Skeletal muscle satellite cell (primary cell): ENCODE measurements at regions not wholly inside any gene's neighbourhood (a gene's known extent, or its start where the extent isn't known, plus 50 kb on each side); places are given as distances from the start of the nearest gene placed in this dataset.

Experiments used
- H3K27me3 ChIP-seq: 2 replicates; pipeline ENCODE4 v1.7.0; 2013; ENCODE audit warnings: low read length; ENCODE audit not compliant: control insufficient read depth, insufficient read depth
- H3K36me3 ChIP-seq: 2 replicates; pipeline ENCODE4 v1.7.0; 2013; ENCODE audit warnings: mild to moderate bottlenecking, control low read depth, low read length; ENCODE audit not compliant: insufficient read depth
- H3K4me1 ChIP-seq: 2 replicates; pipeline ENCODE4 v1.7.0; 2013; ENCODE audit warnings: low read length; ENCODE audit not compliant: control insufficient read depth, insufficient read depth
- H3K4me2 ChIP-seq: 2 replicates; pipeline ENCODE4 v1.7.0; 2013; ENCODE audit warnings: mild to moderate bottlenecking, low read length
- H3K4me3 ChIP-seq: 2 replicates; pipeline ENCODE4 v1.7.0; 2013; ENCODE audit warnings: low read length
- H3K9ac ChIP-seq: 2 replicates; pipeline ENCODE4 v1.7.0; 2013; ENCODE audit warnings: mild to moderate bottlenecking, low read depth, low read length, moderate library complexity
- H3K9me3 ChIP-seq: replicated peaks from 2 replicates; pipeline ENCODE4 v1.7.0; 2013; ENCODE audit warnings: mild to moderate bottlenecking, control low read depth, low read length

DNA sequence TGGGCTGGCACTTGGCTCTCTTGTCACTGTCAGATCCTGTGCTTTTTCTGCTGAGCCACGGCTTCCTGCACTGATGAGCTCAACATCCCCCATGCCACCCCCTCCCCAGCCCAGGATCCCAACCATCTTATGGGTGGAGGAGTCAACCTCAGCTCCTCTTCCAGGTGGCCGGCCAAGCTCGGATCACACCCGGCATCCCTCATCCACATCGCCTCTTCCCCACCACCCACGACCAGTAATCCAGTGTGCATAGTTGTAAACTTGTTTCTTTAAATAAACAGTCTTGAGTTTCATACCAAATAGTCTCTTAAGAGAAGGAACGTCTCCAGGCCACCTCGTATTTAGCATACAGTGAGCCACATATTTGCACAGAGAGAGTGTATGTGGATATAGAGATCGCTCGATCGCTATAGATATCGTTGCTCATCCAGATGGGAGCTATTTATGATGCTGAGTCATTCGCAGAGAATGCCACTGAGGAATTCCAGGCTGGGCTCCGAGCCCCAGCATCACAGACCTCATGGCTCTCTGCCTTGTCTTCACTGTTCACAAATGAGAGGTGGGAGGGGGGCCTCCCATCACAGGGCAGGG lies 61.8 kb upstream of the CPLX2 start:
- H3K27me3 ChIP-seq: peaks cover under 1% of the 10 kb centered on the region
- H3K4me3 ChIP-seq: no peak overlapping the region
- peaks cover 19% of the 10 kb centered on the region for H3K4me1 ChIP-seq
- no peaks in the 10 kb centered on the region for H3K9me3 ChIP-seq
- no peak overlapping the region for H3K9ac ChIP-seq
- peak overlapping the region; percentile 25 for H3K4me2 ChIP-seq
- no peaks in the 10 kb centered on the region for H3K36me3 ChIP-seq

DNA sequence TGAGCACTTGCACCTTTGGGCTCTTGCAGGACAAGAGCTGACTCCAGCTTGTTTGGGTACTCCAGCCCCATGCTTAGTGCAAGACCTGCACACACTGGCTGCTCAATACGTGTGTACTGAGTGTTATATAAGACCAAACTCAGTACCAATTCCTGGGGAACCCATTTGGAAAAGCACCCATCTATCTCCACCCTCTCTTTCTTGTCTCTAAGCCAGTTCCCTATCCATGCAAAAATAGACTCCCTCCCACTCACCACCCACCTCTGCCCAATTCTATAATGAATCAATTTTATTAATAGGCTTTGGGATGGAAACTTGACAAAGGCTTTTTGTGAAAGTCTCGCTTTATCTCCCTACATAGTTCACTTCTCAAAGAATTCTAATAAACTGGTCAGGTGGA lies 60.9 kb upstream of the CPLX2 start:
- H3K4me3 ChIP-seq: no peak overlapping the region
- H3K9me3 ChIP-seq: no peaks in the 10 kb centered on the region
- H3K36me3 ChIP-seq: no peaks in the 10 kb centered on the region
- H3K9ac ChIP-seq: no peak overlapping the region
- no peak overlapping the region for H3K4me2 ChIP-seq
- H3K27me3 ChIP-seq: no peaks in the 10 kb centered on the region
- H3K4me1 ChIP-seq: peaks cover 23% of the 10 kb centered on the region

DNA sequence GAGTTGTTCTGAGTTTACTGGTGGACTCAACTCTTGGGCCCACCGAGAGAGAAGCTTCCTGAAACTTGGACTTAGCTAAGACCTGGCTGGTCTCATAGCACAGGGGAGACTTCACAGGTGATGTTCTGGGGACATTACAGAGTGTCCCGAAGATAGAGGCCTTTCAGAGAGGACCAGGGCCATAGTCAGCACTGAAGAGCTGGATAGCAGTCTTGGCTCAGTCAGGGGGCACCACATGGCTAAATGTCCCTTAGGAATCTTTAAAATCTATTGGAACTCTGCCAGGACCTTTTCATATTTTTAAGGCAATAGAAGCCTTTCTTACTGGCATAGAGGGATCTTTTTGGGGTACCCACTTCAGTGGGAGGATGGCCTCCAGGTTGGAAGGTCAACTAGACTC lies 59.8 kb upstream of the CPLX2 start:
- H3K4me1 ChIP-seq: peaks cover 23% of the 10 kb centered on the region
- no peaks in the 10 kb centered on the region for H3K9me3 ChIP-seq
- H3K4me3 ChIP-seq: no peak overlapping the region
- H3K36me3 ChIP-seq: no peaks in the 10 kb centered on the region
- no peaks in the 10 kb centered on the region for H3K27me3 ChIP-seq
- H3K4me2 ChIP-seq: no peak overlapping the region
- H3K9ac ChIP-seq: no peak overlapping the region

DNA sequence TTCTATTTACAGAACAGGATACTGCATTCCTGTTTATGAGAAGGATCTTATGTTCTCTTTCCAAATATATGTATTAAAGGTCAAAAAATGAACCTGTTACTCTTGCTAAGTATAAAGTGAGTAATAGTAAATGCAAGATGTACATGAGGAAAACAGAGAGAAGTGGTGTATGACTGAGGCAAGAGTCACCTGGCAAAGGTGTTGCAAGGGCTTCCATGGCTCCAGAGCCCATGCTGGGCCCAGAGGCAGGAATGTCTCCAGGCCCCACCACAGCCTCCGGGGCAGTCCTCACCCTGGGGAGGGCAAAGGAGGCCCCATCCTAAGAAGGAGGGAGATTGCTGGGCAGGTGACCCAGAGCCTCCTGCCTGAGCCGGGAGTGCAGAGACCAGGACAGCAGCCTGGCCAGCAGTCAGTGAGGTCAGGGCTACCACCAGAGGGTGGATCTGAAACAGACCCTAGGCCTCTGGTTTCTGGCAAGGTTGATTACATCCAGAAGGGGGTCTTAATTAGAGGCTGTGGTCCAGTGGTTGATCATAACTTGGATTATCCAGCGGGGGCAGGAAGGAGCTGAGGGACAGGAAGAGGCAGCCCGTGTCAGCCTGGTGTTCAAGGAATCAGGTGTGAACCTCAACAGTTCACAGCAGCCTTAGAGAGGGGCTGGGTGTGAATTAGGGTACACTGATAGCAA lies 57.3 kb upstream of the CPLX2 start:
- no peaks in the 10 kb centered on the region for H3K27me3 ChIP-seq
- no peaks in the 10 kb centered on the region for H3K9me3 ChIP-seq
- H3K4me3 ChIP-seq: no peak overlapping the region
- peaks cover 23% of the 10 kb centered on the region for H3K4me1 ChIP-seq
- peak overlapping the region; percentile 57 for H3K4me2 ChIP-seq
- H3K9ac ChIP-seq: no peak overlapping the region
- H3K36me3 ChIP-seq: no peaks in the 10 kb centered on the region

DNA sequence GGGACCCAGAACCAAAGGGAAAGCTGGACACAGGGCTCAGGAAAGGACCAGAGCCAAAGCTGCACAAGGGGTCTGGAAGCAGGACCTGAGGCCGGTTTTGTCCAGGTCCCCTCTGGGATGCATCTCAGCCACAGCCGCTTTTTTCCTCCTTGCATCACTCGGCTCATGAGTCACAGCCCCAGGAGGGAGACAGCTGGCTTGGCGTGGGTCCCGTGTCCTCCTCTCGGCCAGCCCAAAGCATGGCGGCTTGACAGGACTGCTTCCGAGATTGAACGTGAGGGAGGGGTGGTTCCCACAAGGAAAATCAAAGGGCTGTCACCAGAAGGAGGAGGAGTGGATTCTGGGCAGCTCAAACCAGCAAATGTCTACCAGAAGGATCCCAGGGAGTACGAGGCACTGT lies 56.7 kb upstream of the CPLX2 start:
- Histone ChIP-seq H3K27me3 (no peaks in the 10 kb centered on the region), H3K4me3 (no peak overlapping the region), H3K36me3 (no peaks in the 10 kb centered on the region), H3K4me1 (peaks cover 17% of the 10 kb centered on the region), H3K9ac (no peak overlapping the region), H3K9me3 (no peaks in the 10 kb centered on the region), H3K4me2 (peak overlapping the region; percentile 57)

DNA sequence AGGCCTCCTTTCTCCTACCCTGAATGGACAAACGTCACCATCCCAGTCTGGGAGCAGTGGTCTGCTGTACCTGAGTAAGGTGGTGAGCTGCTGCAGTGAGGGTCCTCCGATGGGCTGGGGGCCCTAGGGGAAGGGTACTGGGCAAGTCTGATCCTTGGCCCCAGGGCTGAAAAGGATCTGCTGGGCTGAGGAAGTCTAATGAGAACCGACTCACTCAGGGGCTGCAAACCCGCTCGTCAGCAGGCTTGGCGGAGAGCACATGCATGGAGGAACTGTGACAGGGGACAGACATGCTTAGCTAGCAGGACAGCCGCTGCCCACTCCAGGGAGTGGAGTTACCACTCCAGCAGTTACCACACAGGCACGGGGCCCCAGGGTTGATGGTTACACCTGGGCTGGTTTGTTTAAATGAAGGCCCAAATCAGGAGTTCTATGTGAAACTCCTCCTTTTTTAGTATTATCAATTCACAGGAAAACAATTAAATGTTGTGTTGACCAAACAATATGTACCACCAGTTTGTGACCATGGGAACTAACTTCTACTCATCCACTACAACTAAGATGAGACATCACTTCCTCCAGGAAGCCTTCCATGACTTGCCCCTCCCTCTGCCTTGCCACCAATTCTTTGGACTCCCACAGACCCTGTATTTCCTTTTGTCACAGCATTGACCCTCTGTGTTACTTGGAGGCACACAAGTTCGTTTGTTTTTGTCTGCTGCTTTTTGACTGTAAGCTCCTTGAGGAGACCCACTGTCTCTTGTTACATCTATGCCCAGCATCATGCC lies 56.1 kb upstream of the CPLX2 start:
- H3K4me2 ChIP-seq: peak overlapping the region; percentile 57
- H3K27me3 ChIP-seq: no peaks in the 10 kb centered on the region
- H3K4me1 ChIP-seq: peaks cover 11% of the 10 kb centered on the region
- no peak overlapping the region for H3K4me3 ChIP-seq
- no peaks in the 10 kb centered on the region for H3K9me3 ChIP-seq
- H3K9ac ChIP-seq: no peak overlapping the region
- no peaks in the 10 kb centered on the region for H3K36me3 ChIP-seq

DNA sequence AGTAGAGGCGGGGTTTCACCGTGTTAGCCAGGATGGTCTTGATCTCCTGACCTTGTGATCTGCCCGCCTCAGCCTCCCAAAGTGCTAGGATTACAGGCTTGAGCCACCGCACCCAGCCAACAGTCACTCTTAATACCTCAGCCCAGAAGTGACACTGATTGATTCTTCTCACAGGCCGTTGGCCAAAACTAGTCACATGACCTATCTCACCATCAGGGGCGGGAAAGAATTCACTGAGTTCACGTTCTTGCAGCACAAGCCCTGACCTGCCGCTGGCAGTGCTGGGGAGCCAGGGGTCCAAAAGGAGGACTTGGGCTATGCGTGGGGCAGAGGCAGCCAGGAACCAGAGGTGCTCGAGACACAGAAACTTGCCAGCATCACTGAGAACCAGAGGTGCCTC lies 55.0 kb upstream of the CPLX2 start:
- H3K27me3 ChIP-seq: no peaks in the 10 kb centered on the region
- H3K9ac ChIP-seq: no peak overlapping the region
- H3K4me1 ChIP-seq: peaks cover 10% of the 10 kb centered on the region

DNA sequence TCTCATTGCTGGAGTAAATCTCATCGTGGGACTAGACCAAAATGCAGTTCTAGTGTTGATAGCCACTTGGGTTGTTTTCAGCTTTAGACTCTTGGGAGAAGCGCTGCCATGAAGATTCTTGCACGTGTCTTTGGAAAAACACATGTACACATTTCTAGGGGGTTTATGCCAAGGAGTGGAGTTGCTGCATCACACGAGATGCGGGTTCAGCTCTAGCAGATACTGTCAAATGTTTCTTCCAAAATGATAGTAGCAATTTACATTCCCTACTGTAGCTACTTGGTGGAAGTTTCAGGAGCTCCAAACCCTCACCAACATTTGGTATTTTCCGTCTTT lies 52.3 kb upstream of the CPLX2 start:
- Histone ChIP-seq H3K4me1 (peaks cover 10% of the 10 kb centered on the region), H3K27me3 (no peaks in the 10 kb centered on the region), H3K36me3 (no peaks in the 10 kb centered on the region), H3K4me2 (no peak overlapping the region), H3K4me3 (no peak overlapping the region), H3K9me3 (no peaks in the 10 kb centered on the region), H3K9ac (no peak overlapping the region)

More for the DNA sequence above, 55.0 kb upstream of the CPLX2 start:
- Histone ChIP-seq H3K9me3 (no peaks in the 10 kb centered on the region), H3K4me2 (no peak overlapping the region), H3K36me3 (no peaks in the 10 kb centered on the region), H3K4me3 (no peak overlapping the region)

DNA sequence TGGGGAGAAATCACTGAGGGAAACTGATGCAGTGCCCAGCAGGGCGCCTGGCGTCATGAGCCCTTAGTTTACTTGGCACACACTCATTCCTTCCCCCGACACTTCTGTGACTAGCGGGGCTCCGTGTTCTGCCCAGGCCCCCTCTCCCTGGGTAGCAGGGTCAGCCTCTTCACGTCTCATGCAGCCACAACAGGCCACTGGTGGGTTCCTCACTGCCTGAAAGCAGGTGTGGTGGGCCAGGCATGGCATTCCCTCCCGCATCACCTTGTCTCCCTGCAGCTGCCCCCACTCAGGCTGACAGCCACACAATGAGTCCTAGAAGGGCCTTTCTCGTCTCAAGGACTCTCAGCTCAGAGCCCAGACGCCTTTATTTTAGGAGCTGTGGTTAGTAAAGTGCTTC lies 51.1 kb upstream of the CPLX2 start:
- no peak overlapping the region for H3K9ac ChIP-seq
- H3K4me2 ChIP-seq: no peak overlapping the region
- H3K4me3 ChIP-seq: no peak overlapping the region
- H3K4me1 ChIP-seq: no peaks in the 10 kb centered on the region
- H3K36me3 ChIP-seq: no peaks in the 10 kb centered on the region
- H3K9me3 ChIP-seq: no peaks in the 10 kb centered on the region
- no peaks in the 10 kb centered on the region for H3K27me3 ChIP-seq
